ENCODE measurements at regions not wholly inside any gene's neighbourhood (a gene's known extent, or its start where the extent isn't known, plus 50 kb on each side); places are given as distances from the start of the nearest gene placed in this dataset.

- no peak overlapping the region for H3K4me3 ChIP-seq (replicated peaks in 1 of 2; ENCODE audit: low read depth in 1 of 2, low read length in 2 of 2)
- CTCF ChIA-PET, result no interaction called here
- no peaks in the 10 kb centered on the region for H3K36me3 ChIP-seq (ENCODE audit: control insufficient read depth in 1 of 2, insufficient read depth in 2 of 2, low read length in 2 of 2)
- peaks cover 0 to 5% of the 10 kb centered on the region in 2 experiments; a peak in 1 of 4 replicates for H3K9me3 ChIP-seq (ENCODE audit: control insufficient read depth in 1 of 2, insufficient read depth in 1 of 2, low read depth in 1 of 2, low read length in 2 of 2)
- no peak overlapping the region for H3K9ac ChIP-seq (ENCODE audit: low read length)
- POLR2A ChIA-PET, result no interaction called here
- H4K20me1 ChIP-seq (ENCODE audit: insufficient read depth), result no peaks in the 10 kb centered on the region
- ATAC-seq, result no peak
- H3K4me1 ChIP-seq (ENCODE audit: control insufficient read depth in 1 of 2, insufficient read depth in 2 of 2, low read length in 2 of 2), result no peaks in the 10 kb centered on the region
- no peak for DNase-seq (ENCODE audit: low read depth, low spot score)
- H3K27ac ChIP-seq (ENCODE audit: low read depth, low read length), result no peak overlapping the region
- no peak overlapping the region for H2AFZ ChIP-seq (ENCODE audit: low read depth, low read length, poor library complexity, severe bottlenecking)
- H3K9me2 ChIP-seq (ENCODE audit: insufficient read depth), result no peaks in the 10 kb centered on the region
- BruUV-seq (replicated peaks), result no TSS peak
- H3K27me3 ChIP-seq (ENCODE audit: insufficient read depth, low read length), result no peaks in the 10 kb centered on the region
- H3K4me2 ChIP-seq (ENCODE audit: low read length), result no peak overlapping the region
- H3K79me2 ChIP-seq (ENCODE audit: insufficient read depth, low read length), result no peaks in the 10 kb centered on the region
- intact Hi-C loops (cut with micrococcal nuclease), result no loop called here
- TF ChIP-seq, protein P1, sequence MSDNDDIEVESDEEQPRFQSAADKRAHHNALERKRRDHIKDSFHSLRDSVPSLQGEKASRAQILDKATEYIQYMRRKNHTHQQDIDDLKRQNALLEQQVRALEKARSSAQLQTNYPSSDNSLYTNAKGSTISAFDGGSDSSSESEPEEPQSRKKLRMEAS (IDR thresholded peaks at IDR 0.05), result no peak
- no peak for TF ChIP-seq EGR1 (IDR thresholded peaks at IDR 0.05; ENCODE audit: low read depth)
- no peak for TF ChIP-seq POLR2AphosphoS5 (IDR thresholded peaks at IDR 0.05; ENCODE audit: low read depth, low read length)
- no peak for TF ChIP-seq SIN3A (IDR thresholded peaks at IDR 0.05; ENCODE audit: low read depth)
- TF ChIP-seq EZH2 (IDR thresholded peaks at IDR 0.05), result no peak
- TF ChIP-seq CEBPB (IDR thresholded peaks at IDR 0.05; ENCODE audit: low read depth), result no peak
- no peak for TF ChIP-seq REST (IDR thresholded peaks at IDR 0.05; ENCODE audit: low read depth)
- TF ChIP-seq ATF3 (IDR thresholded peaks at IDR 0.05), result no peak
- TF ChIP-seq TCF7L2 (IDR thresholded peaks at IDR 0.05; ENCODE audit: borderline replicate concordance, extremely low read depth, insufficient read depth, insufficient read length), result no peak
- TF ChIP-seq POLR2A (IDR thresholded peaks at IDR 0.05; ENCODE audit: borderline replicate concordance, extremely low read depth, insufficient read depth, insufficient read length), result no peak
- TF ChIP-seq EZH2phosphoT487 (IDR thresholded peaks at IDR 0.05; ENCODE audit: borderline replicate concordance), result no peak
- TF ChIP-seq RAD21 (IDR thresholded peaks at IDR 0.05; ENCODE audit: low read depth), result no peak
- TF ChIP-seq FOSL1 (IDR thresholded peaks at IDR 0.05; ENCODE audit: low read depth), result no peak
- TF ChIP-seq CBX3 (IDR thresholded peaks at IDR 0.05; ENCODE audit: low read depth), result no peak
- no peak for TF ChIP-seq YY1 (IDR thresholded peaks at IDR 0.05; ENCODE audit: extremely low read depth, insufficient replicate concordance, low read depth, low read length)
- RAD21 ChIA-PET (ENCODE audit: low non-redundant PET in 1 of 2, low total read pairs in 2 of 2, uncharacterized antibody in 2 of 2, unreplicated experiment in 2 of 2), result no interaction called here
These were observed 53.2 kb upstream of the SNCAIP start for GRCh38 chr5:122258840-122259239.

All from HCT116 (cell line).